Astrocyte (in vitro differentiated cells and primary cell): ENCODE measurements at regions not wholly inside any gene's neighbourhood (a gene's known extent, or its start where the extent isn't known, plus 50 kb on each side); places are given as distances from the start of the nearest gene placed in this dataset.

Source experiments
- DNase-seq: peaks from one replicate; pipeline ENCODE4 v3.0.0-alpha.2; 2010; ENCODE audit warnings: low read depth
- FAIRE-seq: peaks from 2 replicates; lab custom pipeline; 2011; peaks lifted over from hg19 to GRCh38; lab: Jason Lieb, UNC
- H2AFZ ChIP-seq: 2 replicates; pipeline ENCODE4 v1.6.0; 2012; ENCODE audit warnings: low read depth, low read length, inconsistent platforms
- H3K27ac ChIP-seq: 2 replicates; pipeline ENCODE4 v1.5.1; 2011; ENCODE audit warnings: low read depth, low read length, inconsistent platforms
- H3K27me3 ChIP-seq: 2 replicates; pipeline ENCODE4 v1.6.0; 2011; ENCODE audit warnings: low read length, inconsistent platforms; ENCODE audit not compliant: insufficient read depth
- H3K36me3 ChIP-seq: 2 replicates; pipeline ENCODE4 v1.5.1; 2011; ENCODE audit warnings: low read length, inconsistent platforms; ENCODE audit not compliant: insufficient read depth
- H3K4me1 ChIP-seq: 2 replicates; pipeline ENCODE4 v1.5.1; 2011; ENCODE audit warnings: low read length, inconsistent platforms; ENCODE audit not compliant: insufficient read depth
- H3K4me2 ChIP-seq: 2 replicates; pipeline ENCODE4 v1.6.0; 2012; ENCODE audit warnings: low read length, inconsistent platforms
- H3K4me3 ChIP-seq: 2 replicates; pipeline ENCODE4 v1.5.1; 2011; ENCODE audit warnings: low read depth, mild to moderate bottlenecking, low read length, inconsistent platforms; ENCODE audit not compliant: insufficient read depth
- H3K79me2 ChIP-seq: 2 replicates; pipeline ENCODE4 v1.6.0; 2012; ENCODE audit warnings: mild to moderate bottlenecking, low read length, inconsistent platforms; ENCODE audit not compliant: insufficient read depth
- H3K9ac ChIP-seq: 2 replicates; pipeline ENCODE4 v1.6.0; 2012; ENCODE audit warnings: mild to moderate bottlenecking, low read length, inconsistent platforms
- H3K9me3 ChIP-seq: 2 replicates; pipeline ENCODE4 v1.5.1; 2012; ENCODE audit warnings: low read depth, mild to moderate bottlenecking, low read length, inconsistent platforms; ENCODE audit not compliant: insufficient read depth
- H4K20me1 ChIP-seq: 2 replicates; pipeline ENCODE4 v1.6.0; 2012; ENCODE audit warnings: low read length, inconsistent platforms; ENCODE audit not compliant: insufficient read depth
- H3K27ac Mint-ChIP-seq: one replicate; pipeline ENCODE4 v1.8.0; 2021; ENCODE audit warnings: mild to moderate bottlenecking, mixed read lengths; ENCODE audit not compliant: unreplicated experiment
- H3K27me3 Mint-ChIP-seq: one replicate; pipeline ENCODE4 v1.8.0; 2021; ENCODE audit warnings: low read depth, mixed read lengths; ENCODE audit not compliant: unreplicated experiment
- H3K36me3 Mint-ChIP-seq: one replicate; pipeline ENCODE4 v1.8.0; 2021; ENCODE audit warnings: low read depth, mixed read lengths; ENCODE audit not compliant: unreplicated experiment
- H3K4me1 Mint-ChIP-seq: one replicate; pipeline ENCODE4 v1.8.0; 2021; ENCODE audit warnings: low read depth, mixed read lengths; ENCODE audit not compliant: unreplicated experiment
- H3K4me3 Mint-ChIP-seq: one replicate; pipeline ENCODE4 v1.8.0; 2021; ENCODE audit warnings: mild to moderate bottlenecking, moderate library complexity, mixed read lengths; ENCODE audit not compliant: unreplicated experiment
- H3K9me3 Mint-ChIP-seq: one replicate; pipeline ENCODE4 v1.8.0; 2021; ENCODE audit warnings: mild to moderate bottlenecking, mixed read lengths; ENCODE audit not compliant: unreplicated experiment
- CTCF ChIP-seq: IDR thresholded peaks from 2 replicates; pipeline ENCODE4 v1.5.1; 2011; ENCODE audit warnings: low read depth, mild to moderate bottlenecking, inconsistent platforms, low read length, moderate library complexity; ENCODE audit not compliant: insufficient read depth
- EZH2 ChIP-seq: IDR thresholded peaks from 2 replicates; pipeline ENCODE4 v1.6.1; 2012; ENCODE audit warnings: mild to moderate bottlenecking, low read length, inconsistent platforms; ENCODE audit not compliant: insufficient read depth

- H3K4me3 Mint-ChIP-seq, result no peak overlapping the region
Observed at GRCh38 chr13:37403776-37404527, 194.6 kb downstream of the POSTN start.

DNA sequence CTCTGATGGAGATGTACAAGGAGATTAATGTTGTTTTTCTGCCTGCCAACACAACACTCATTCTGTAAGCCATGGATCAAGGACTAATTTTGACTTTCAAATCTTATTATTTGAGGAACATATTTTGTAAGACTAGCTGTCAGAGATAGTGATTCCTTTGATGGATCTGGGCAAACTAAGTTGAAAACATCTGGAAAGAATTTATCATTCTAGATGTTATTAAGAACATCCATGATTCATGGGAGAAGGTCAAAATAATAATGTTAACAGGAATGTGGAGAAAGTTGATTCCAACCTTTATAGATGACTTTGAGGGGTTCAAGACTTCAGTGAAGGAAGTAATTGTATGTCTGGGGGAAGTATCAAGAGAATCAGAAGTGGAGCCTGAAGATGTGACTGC is 196.8 kb downstream of the POSTN start:
- H3K9me3 Mint-ChIP-seq, result peaks cover 21% of the 10 kb centered on the region
- no peak for TF ChIP-seq EZH2

More at GRCh38 chr13:37403776-37404527, 194.6 kb downstream of the POSTN start:
- Histone ChIP-seq H3K27ac (peak overlapping the region; percentile 87), H3K9me3 (no peaks in the 10 kb centered on the region), H3K27me3 (no peaks in the 10 kb centered on the region), H3K4me2 (peak overlapping the region; percentile 25), H3K9ac (peak overlapping the region; percentile 63), H4K20me1 (no peaks in the 10 kb centered on the region), H2AFZ (no peak overlapping the region), H3K36me3 (no peaks in the 10 kb centered on the region), H3K79me2 (no peaks in the 10 kb centered on the region), H3K4me1 (no peaks in the 10 kb centered on the region), H3K4me3 (no peak overlapping the region)
- H3K27ac Mint-ChIP-seq, result peak overlapping the region; percentile 86
- H3K36me3 Mint-ChIP-seq, result no peaks in the 10 kb centered on the region
- H3K27me3 Mint-ChIP-seq, result no peaks in the 10 kb centered on the region
- H3K4me1 Mint-ChIP-seq, result peaks cover 11% of the 10 kb centered on the region
- TF ChIP-seq CTCF (no peak), EZH2 (no peak)
- FAIRE-seq (peak; percentile 54), DNase-seq (peak; percentile 99)
- H3K9me3 Mint-ChIP-seq, result peaks cover 13% of the 10 kb centered on the region

DNA sequence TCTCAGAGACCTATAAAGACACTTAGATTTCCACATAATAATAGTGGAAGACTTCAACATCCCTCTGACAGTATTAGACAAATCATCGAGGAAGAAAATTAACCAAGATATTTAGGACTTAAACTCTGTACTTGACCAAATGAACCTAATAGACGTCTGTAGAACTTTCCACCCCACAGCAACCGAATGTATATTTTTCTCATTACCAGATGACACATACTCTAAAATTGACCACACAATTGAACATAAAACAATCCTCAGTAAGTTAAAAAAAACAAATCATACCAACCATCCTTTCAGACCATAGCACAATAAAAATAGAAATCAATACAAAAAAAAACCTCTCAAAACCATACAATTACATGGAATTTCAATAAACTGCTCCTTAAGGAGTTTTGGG is 201.0 kb downstream of the POSTN start:
- no peak for TF ChIP-seq CTCF
- TF ChIP-seq EZH2, result no peak
- DNase-seq, result no peak
- H3K27ac ChIP-seq, result no peak overlapping the region
- peaks cover 5% of the 10 kb centered on the region for H3K36me3 Mint-ChIP-seq
- H3K79me2 ChIP-seq, result no peaks in the 10 kb centered on the region
- H3K27me3 Mint-ChIP-seq, result no peaks in the 10 kb centered on the region
- H3K36me3 ChIP-seq, result no peaks in the 10 kb centered on the region
- no peak overlapping the region for H3K4me3 ChIP-seq
- FAIRE-seq, result no peak
- H3K9me3 Mint-ChIP-seq, result peaks cover 31% of the 10 kb centered on the region
- no peak overlapping the region for H2AFZ ChIP-seq
- peaks cover 3% of the 10 kb centered on the region for H3K9me3 ChIP-seq
- H3K27ac Mint-ChIP-seq, result no peak overlapping the region
- no peak overlapping the region for H3K4me2 ChIP-seq
- no peaks in the 10 kb centered on the region for H4K20me1 ChIP-seq
- H3K4me3 Mint-ChIP-seq, result no peak overlapping the region
- H3K4me1 Mint-ChIP-seq, result no peaks in the 10 kb centered on the region
- no peak overlapping the region for H3K9ac ChIP-seq
- H3K27me3 ChIP-seq, result no peaks in the 10 kb centered on the region
- no peaks in the 10 kb centered on the region for H3K4me1 ChIP-seq

More for the DNA sequence above, 196.8 kb downstream of the POSTN start:
- no peaks in the 10 kb centered on the region for H3K9me3 ChIP-seq
- H3K36me3 Mint-ChIP-seq, result peaks cover 2% of the 10 kb centered on the region
- peaks cover 7% of the 10 kb centered on the region for H3K4me1 Mint-ChIP-seq
- no peaks in the 10 kb centered on the region for H3K4me1 ChIP-seq
- H2AFZ ChIP-seq, result no peak overlapping the region
- H4K20me1 ChIP-seq, result no peaks in the 10 kb centered on the region
- FAIRE-seq (no peak), DNase-seq (no peak)
- H3K79me2 ChIP-seq, result no peaks in the 10 kb centered on the region
- H3K27me3 Mint-ChIP-seq, result no peaks in the 10 kb centered on the region
- no peak overlapping the region for H3K4me3 Mint-ChIP-seq
- no peak overlapping the region for H3K27ac ChIP-seq
- H3K36me3 ChIP-seq, result no peaks in the 10 kb centered on the region
- H3K4me2 ChIP-seq, result no peak overlapping the region
- H3K4me3 ChIP-seq, result no peak overlapping the region
- no peak overlapping the region for H3K27ac Mint-ChIP-seq
- no peak overlapping the region for H3K9ac ChIP-seq
- no peaks in the 10 kb centered on the region for H3K27me3 ChIP-seq
